GM03348 (cell line): ENCODE measurements at regions not wholly inside any gene's neighbourhood (a gene's known extent, or its start where the extent isn't known, plus 50 kb on each side); places are given as distances from the start of the nearest gene placed in this dataset.
A peak's percentile ranks its signal among the peaks of the same experiment; 100 is the strongest.

Experiments used
- DNase-seq: peaks from one replicate; pipeline ENCODE4 v3.0.0; 2012; ENCODE audit warnings: low spot score

DNA sequence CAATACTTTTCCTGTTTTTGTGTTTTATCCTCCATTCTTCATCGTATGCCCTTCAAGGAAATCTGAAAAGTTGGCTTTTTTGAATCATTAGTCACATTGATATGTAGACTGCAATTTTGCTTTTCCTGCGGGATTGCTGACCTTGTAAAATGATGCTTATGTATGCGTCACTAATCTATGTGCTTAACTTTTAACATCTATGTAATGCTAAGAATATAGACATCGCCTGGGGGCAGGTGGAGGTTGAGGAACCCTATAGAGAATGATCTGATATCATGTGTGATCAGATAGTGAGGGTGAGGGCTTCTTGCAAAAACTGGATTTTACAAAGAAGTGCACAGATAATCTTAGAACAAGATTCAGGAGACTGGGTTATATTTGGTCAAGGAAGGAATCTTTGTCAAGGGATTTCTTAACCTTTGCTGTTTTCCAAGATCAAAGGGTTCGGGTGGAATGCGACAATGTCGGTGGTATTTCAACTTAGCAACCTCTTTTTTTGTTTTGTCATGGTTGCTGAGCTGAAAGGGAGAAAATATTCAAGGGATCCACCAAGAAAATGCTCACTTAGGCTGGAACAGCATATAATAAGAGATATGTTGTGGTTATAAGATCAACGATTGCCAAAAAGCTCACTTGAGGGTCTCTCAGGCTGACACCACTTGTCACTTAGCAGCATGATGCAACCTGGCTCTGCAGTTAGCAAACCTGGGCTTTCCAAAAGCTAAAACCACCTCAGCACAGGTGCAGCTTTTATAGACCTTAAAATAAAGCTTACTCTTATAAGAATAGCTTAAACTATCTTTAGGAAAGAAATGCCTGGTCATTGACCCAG is 70.6 kb upstream of the PUDP start:
- DNase-seq: no peak

DNA sequence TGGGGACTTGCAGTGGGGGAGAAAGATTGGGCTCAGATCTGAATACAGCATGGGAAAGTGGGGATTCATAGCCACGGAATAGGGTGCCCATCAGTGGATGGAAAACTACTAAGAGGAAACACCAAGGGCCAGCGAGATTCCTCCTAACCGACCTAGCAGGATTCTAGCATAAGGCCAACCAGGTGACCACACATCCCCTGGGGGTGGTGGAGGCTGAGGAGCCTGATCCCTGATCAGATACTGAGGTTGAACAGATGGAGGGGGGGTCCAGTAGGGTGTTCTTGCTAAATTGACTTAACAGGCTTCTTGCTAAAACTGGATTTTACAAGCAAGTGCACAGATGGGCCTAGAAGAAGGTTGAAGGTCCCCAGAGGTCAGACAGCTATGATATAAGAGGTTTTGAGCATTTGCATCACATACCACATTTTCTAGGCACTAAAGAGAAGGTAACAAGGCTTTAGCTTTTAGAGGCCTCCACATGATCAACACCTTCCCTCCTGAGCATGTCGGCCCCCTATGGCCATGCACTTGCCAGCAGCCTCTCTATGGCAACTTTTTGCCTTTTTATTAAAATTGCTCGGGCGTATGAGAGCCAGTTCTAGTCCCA is 69.1 kb upstream of the PUDP start:
- DNase-seq: no peak

DNA sequence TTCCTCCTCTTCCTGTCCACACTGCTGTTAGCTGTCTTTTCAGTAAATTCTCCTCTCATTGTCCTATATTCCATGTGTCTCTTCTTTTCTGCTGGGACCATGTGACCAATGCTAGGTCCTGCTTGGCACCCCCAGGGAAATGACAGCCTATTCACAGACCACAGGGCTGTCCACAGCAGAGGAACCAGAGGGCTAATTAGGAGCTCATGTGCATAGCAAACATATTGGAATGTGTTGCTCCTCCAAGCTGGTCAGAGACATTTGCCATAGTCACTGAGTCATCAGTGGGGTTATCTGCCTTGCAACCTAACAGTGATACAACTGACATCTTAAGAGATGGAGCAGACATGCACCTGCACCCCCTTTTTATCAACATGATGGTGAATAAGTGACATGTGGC is 67.9 kb upstream of the PUDP start:
- DNase-seq: peak; percentile 20

DNA sequence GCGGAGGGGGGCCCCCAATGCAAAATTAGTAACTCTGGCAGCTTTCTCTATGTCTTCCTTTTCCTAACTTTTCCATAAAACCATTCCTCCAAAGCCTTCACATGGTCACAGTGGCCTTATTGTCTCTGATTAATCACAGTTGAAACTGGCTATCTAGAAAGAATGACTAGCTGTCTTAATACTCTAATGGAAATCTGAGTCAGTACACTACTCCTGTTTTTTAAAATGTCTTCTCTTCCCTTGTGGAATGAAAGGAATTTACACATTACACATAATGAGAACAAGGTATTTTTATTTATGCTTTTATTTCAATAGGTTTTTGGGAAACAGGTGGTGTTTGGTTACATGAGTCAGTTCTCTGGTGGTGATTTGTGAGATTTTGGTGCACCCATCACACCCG is 66.3 kb upstream of the PUDP start:
- DNase-seq: peak; percentile 1

DNA sequence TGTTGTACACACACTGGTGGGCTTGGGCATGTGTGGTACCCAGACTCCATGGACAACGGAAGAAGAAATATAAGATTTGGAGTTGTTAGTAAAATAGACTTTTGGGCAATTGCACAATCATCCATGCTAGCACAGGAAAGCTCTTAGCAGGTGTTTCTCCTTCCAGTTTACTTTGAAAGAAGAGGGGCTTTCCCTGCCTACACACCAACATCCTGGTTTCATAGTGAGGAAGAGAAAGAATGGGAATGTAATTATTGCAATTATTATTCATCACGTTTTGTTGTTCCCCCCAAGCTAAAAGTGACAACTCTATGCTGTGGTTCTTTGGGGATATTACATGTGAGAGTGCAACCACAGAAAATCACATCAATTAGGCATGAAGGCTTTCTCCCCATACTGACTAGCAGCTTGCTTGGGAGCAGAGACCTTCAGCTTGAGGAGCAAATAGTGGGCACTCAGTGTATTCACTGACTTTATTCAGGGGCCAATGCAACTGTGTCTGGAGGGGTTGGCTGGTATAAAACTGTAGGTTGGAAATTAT is 57.2 kb upstream of the PUDP start:
- no peak for DNase-seq

DNA sequence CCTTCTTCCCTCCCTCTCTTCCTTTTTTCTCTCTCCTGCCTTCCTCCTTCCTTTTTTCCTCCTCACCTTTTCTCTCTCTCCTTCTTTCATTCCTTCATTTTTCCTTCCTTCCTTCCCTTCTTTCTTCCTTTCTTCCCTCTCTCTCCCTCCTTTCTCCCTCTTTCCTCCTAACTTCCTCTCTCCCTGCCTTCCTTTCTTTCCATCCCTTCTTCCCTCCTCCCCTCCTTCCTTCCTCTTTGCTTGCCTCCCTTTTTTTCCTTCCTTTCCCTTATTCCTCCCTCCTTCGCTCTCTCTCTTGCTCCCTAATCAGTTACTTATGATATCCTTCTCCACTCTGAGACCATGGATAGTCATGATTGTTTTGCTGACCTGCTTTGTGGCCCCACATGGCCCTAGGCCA is 56.7 kb upstream of the PUDP start:
- no peak for DNase-seq

DNA sequence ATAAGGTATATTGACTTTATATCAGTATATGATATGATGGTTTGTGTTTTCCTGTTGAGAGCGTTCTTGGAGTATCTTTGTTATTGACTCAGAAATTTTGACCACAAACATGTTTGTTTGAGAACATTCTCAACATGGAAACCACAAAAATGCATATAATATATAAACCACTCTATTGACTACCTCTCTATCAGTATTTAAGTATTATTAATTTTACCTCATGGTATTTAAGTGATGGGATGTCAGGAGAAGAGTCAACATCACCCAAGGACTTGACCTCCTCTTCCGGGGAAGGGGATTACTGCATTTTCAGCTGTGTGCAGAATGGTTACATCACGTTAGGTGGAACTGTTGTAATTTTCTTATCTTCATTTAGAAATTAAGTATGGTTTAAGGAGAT is 54.3 kb upstream of the PUDP start:
- no peak for DNase-seq

DNA sequence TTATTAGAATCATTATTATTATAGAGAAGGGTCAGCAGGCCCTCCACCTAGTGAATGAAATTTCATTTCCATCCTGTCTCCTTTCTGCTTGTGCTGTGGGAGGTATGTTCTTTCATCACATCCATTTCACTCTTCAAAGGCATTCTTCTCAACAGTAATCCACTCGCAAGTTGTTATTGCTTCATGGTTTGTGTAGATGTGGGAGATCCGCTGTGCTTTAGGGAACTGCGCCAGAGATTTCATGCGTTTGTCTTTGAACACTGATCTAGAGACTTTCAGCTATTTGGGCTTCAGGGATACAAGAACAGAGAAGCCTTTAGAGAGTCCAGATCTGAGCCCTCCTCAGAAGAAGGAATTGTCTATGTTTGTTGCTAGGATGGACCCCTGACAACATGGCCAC is 53.5 kb upstream of the PUDP start:
- no peak for DNase-seq

DNA sequence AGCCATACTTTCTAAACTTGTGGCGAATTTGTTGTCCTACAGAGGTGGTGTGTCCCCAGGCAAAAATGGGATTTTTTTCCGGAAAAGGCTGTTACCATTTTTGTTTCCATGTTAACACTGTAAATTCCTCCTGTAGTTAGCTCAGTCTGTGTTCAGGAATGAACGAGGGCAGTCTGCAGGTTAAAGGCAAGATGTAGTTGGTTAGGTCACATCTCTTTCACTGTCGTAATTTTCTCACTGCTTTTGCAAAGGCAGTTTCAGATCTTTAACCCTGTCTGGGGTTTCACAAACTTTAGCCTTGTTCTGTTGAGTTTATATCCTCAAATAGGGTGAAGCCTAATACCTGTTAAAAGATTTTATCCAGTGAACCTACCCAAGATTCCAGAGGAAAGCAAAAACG is 50.5 kb upstream of the PUDP start:
- DNase-seq: no peak
